GM19395 (cell line): ENCODE measurements at regions not wholly inside any gene's neighbourhood (a gene's known extent, or its start where the extent isn't known, plus 50 kb on each side); places are given as distances from the start of the nearest gene placed in this dataset.

Experiments used
- ATAC-seq: cut with Tn5 transposase; IDR thresholded peaks from one replicate; pipeline ENCODE4 v1.9.1; 2021; ENCODE audit warnings: mild to moderate bottlenecking, moderate library complexity; ENCODE audit not compliant: unreplicated experiment

GRCh38 chr10:131620904-131621303, 279.9 kb upstream of the PPP2R2D start:
- no peak for ATAC-seq

- ATAC-seq = no peak
These were observed 278.8 kb upstream of the PPP2R2D start for GRCh38 chr10:131621784-131622624.

GRCh38 chr10:131625041-131625440, 275.8 kb upstream of the PPP2R2D start:
- no peak for ATAC-seq

- no peak for ATAC-seq
These were observed 274.5 kb upstream of the PPP2R2D start for GRCh38 chr10:131626274-131626673.

- no peak for ATAC-seq
These were observed 271.6 kb upstream of the PPP2R2D start for GRCh38 chr10:131629026-131629770.

GRCh38 chr10:131630772-131631258, 270.0 kb upstream of the PPP2R2D start:
- no peak for ATAC-seq

- no peak for ATAC-seq
These were observed 269.2 kb upstream of the PPP2R2D start for GRCh38 chr10:131631619-131632018.

GRCh38 chr10:131635564-131636015, 265.2 kb upstream of the PPP2R2D start:
- ATAC-seq = no peak

GRCh38 chr10:131636116-131636515, 264.7 kb upstream of the PPP2R2D start:
- ATAC-seq = no peak

GRCh38 chr10:131636841-131637724, 263.7 kb upstream of the PPP2R2D start:
- no peak for ATAC-seq

- no peak for ATAC-seq
These were observed 262.5 kb upstream of the PPP2R2D start for GRCh38 chr10:131638049-131638879.

- ATAC-seq = no peak
These were observed 261.9 kb upstream of the PPP2R2D start for GRCh38 chr10:131638880-131639278.

GRCh38 chr10:131640045-131640644, 260.7 kb upstream of the PPP2R2D start:
- ATAC-seq = no peak

- peak; percentile 99 for ATAC-seq
These were observed 259.6 kb upstream of the PPP2R2D start for GRCh38 chr10:131641231-131641630.

- no peak for ATAC-seq
These were observed 258.9 kb upstream of the PPP2R2D start for GRCh38 chr10:131641898-131642297.

GRCh38 chr10:131642966-131643365, 257.8 kb upstream of the PPP2R2D start:
- ATAC-seq = no peak

- ATAC-seq = no peak
These were observed 256.5 kb upstream of the PPP2R2D start for GRCh38 chr10:131644289-131644688.

GRCh38 chr10:131644864-131645658, 255.7 kb upstream of the PPP2R2D start:
- no peak for ATAC-seq

- ATAC-seq = no peak
These were observed 255.1 kb upstream of the PPP2R2D start for GRCh38 chr10:131645756-131646155.
